Naive thymus-derived CD8-positive, alpha-beta T cell (primary cell): ENCODE measurements at regions not wholly inside any gene's neighbourhood (a gene's known extent, or its start where the extent isn't known, plus 50 kb on each side); places are given as distances from the start of the nearest gene placed in this dataset.
"Not testable (repeated sequence)": the region's sequence is repeated elsewhere in the genome, so short reads cannot be mapped to it uniquely, and the experiment has no call there.

ENCODE experiments used
- ATAC-seq, 2 donors: fragments of 150-1000 bp; cut with Tn5 transposase in 1 of 2; sonication (Bioruptor Pico), chemical (Tn5 transposase) in 1 of 2; 1 replicate in 1 of 2; 2 replicates in 1 of 2; pipeline ENCODE4 v1.10.0; 2021; ENCODE audit warnings: mild to moderate bottlenecking in 2 of 2, moderate library complexity in 2 of 2
- POLR2A ChIA-PET: fragments of 350-600 bp; sonication (Branson Sonifier 250); formaldehyde crosslinking; loops from one replicate; lab custom pipeline; 2021; ENCODE audit warnings: antibody characterized with exemption; lab: Charles Lee
- DNase-seq, 10 donors: peaks; one replicate each; pipeline versions ENCODE4 v3.0.0 to v3.0.0-alpha.2; 2020 to 2022
- H3K27ac Mint-ChIP-seq, 10 donors: one replicate each; pipeline ENCODE4 v1.8.0; 2020 to 2022; ENCODE audit warnings: mild to moderate bottlenecking in 10 of 10, mixed read lengths in 10 of 10, moderate library complexity in 4 of 10, inconsistent platforms in 1 of 10
- H3K27me3 Mint-ChIP-seq, 5 donors: one replicate each; pipeline ENCODE4 v1.8.0; 2021 to 2022; ENCODE audit warnings: mixed read lengths in 5 of 5
- H3K36me3 Mint-ChIP-seq, 3 donors: one replicate each; pipeline ENCODE4 v1.8.0; 2020 to 2022; ENCODE audit warnings: mixed read lengths in 3 of 3, mild to moderate bottlenecking in 2 of 3, inconsistent platforms in 1 of 3
- H3K4me1 Mint-ChIP-seq, 4 donors: one replicate each; pipeline ENCODE4 v1.8.0; 2021 to 2022; ENCODE audit warnings: mixed read lengths in 4 of 4
- H3K4me3 Mint-ChIP-seq, 10 donors: one replicate each; pipeline ENCODE4 v1.8.0; 2020 to 2022; ENCODE audit warnings: mild to moderate bottlenecking in 10 of 10, mixed read lengths in 10 of 10, moderate library complexity in 6 of 10, inconsistent platforms in 1 of 10
- H3K9me3 Mint-ChIP-seq, 9 donors: one replicate each; pipeline ENCODE4 v1.8.0; 2020 to 2022; ENCODE audit warnings: mixed read lengths in 9 of 9, mild to moderate bottlenecking in 3 of 9, inconsistent platforms in 1 of 9, moderate library complexity in 1 of 9

DNA sequence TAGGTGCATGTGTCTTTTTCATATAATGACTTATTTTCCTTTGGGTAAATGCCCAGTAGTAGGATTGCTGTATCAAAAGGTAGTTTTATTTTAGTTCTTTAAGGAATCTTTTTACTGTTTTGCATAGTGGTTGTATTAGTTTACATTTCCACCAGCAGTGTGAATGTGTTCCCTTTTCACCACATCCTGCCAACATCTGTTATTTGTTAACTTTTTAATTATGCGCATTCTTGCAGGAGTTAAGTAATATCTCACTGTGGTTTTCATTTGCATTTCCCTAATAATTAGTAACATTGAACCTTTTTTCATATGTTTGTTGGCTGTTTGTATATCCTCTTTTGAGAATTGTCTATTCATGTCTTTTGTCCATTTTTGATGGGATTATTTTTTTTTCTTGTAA lies 1761.9 kb downstream of the PLA2G4A start:
- DNase-seq = no peak
- peaks cover 0 to 21% (median 8%) of the 10 kb centered on the region in 9 donors for H3K9me3 Mint-ChIP-seq
- no peaks in the 10 kb centered on the region for H3K27me3 Mint-ChIP-seq
- no peak overlapping the region for H3K27ac Mint-ChIP-seq
- no peak overlapping the region for H3K4me3 Mint-ChIP-seq
- H3K36me3 Mint-ChIP-seq = peaks cover 0 to 4% (median 0%) of the 10 kb centered on the region in 3 donors
- no peaks in the 10 kb centered on the region for H3K4me1 Mint-ChIP-seq
- POLR2A ChIA-PET = no interaction called here
- ATAC-seq = no peak

GRCh38 chr1:188594542-188595235 lies 1765.9 kb downstream of the PLA2G4A start:
- DNase-seq = no peak
- H3K27me3 Mint-ChIP-seq = no peaks in the 10 kb centered on the region
- peaks cover 0 to 30% (median 10%) of the 10 kb centered on the region in 9 donors for H3K9me3 Mint-ChIP-seq
- ATAC-seq = no peak
- no peaks in the 10 kb centered on the region for H3K4me1 Mint-ChIP-seq
- H3K36me3 Mint-ChIP-seq = peaks cover 0 to 4% (median 0%) of the 10 kb centered on the region in 3 donors
- POLR2A ChIA-PET = no interaction called here
- no peak overlapping the region for H3K27ac Mint-ChIP-seq
- no peak overlapping the region for H3K4me3 Mint-ChIP-seq

GRCh38 chr1:188599313-188599712 lies 1770.6 kb downstream of the PLA2G4A start:
- DNase-seq (no peak), ATAC-seq (no peak)
- POLR2A ChIA-PET = no interaction called here
- Mint-ChIP-seq H3K27me3 (no peaks in the 10 kb centered on the region), H3K36me3 (no peaks in the 10 kb centered on the region), H3K27ac (no peak overlapping the region), H3K4me1 (no peaks in the 10 kb centered on the region), H3K9me3 (peaks cover 0 to 11% (median 4%) of the 10 kb centered on the region in 9 donors), H3K4me3 (no peak overlapping the region)

DNA sequence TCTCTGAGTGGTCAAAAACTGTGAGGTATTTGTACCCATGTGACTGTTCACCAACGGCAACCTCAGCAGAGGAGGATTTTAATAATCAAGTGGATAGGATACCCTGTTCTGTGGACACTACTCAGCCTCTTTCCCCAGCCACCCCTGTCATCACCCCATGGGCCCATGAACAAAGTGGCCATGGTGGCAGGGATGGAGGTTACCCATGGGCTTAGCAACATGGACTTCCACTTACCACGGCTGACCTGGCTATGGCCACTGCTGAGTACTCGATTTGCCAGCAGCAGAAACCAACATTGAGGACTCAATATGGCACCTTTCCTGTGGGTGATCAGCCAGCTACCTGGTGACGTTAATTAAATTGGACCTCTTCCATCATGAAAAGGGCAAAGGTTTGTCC lies 1782.7 kb downstream of the PLA2G4A start:
- ATAC-seq (no peak), DNase-seq (no peak)
- Mint-ChIP-seq H3K36me3 (no peaks in the 10 kb centered on the region), H3K4me3 (no peak overlapping the region), H3K27me3 (no peaks in the 10 kb centered on the region), H3K9me3 (peaks cover 6 to 29% (median 17%) of the 10 kb centered on the region in 9 donors), H3K4me1 (no peaks in the 10 kb centered on the region), H3K27ac (no peak overlapping the region)
- POLR2A ChIA-PET = no interaction called here

DNA sequence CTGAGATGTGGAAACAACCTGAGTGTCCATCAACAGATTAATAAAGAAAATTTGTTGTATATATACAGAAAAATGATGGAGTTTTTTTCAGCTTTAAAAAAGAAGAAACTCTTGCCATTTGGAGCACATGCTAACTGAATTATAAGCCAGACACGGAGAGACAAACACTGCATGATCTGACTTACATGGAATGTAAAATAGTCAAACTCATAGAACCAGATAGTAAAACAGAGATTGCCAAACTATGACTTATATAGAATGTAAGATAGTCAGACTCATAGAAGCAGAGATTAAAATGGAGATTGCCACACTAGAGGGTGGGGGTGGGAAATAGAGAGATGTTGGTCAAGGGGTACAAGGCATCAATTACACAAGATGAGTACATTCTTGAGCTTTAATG lies 1786.6 kb downstream of the PLA2G4A start:
- POLR2A ChIA-PET = no interaction called here
- peaks cover 5 to 34% (median 17%) of the 10 kb centered on the region in 9 donors for H3K9me3 Mint-ChIP-seq
- no peaks in the 10 kb centered on the region for H3K4me1 Mint-ChIP-seq
- no peak overlapping the region for H3K27ac Mint-ChIP-seq
- no peak overlapping the region for H3K4me3 Mint-ChIP-seq
- DNase-seq (no peak), ATAC-seq (no peak)
- H3K36me3 Mint-ChIP-seq = no peaks in the 10 kb centered on the region
- H3K27me3 Mint-ChIP-seq = no peaks in the 10 kb centered on the region

DNA sequence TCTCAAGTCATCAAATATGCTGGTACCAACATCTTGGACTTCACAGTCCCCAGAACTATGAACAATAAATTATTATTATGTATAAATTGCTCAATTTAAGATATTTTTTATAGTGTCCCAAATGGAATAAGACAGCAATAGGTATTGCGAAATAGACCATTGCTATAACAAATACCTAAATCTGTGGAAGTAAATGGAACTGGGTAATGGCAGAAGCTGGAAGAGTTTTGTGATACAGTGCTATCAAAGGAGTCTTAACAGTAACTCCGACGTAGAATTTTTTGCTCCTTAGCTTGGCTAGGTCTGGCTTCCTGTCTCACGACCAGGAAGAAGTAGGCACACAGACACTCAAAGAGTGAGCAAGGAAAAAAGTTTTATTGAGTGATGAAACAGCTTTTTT lies 1791.5 kb downstream of the PLA2G4A start:
- POLR2A ChIA-PET = no interaction called here
- no peak for ATAC-seq
- H3K4me1 Mint-ChIP-seq = no peaks in the 10 kb centered on the region
- H3K4me3 Mint-ChIP-seq = no peak overlapping the region
- no peak for DNase-seq
- H3K36me3 Mint-ChIP-seq = no peaks in the 10 kb centered on the region
- no peaks in the 10 kb centered on the region for H3K27me3 Mint-ChIP-seq
- H3K9me3 Mint-ChIP-seq = peaks cover 2 to 17% (median 9%) of the 10 kb centered on the region in 9 donors
- no peak overlapping the region for H3K27ac Mint-ChIP-seq

DNA sequence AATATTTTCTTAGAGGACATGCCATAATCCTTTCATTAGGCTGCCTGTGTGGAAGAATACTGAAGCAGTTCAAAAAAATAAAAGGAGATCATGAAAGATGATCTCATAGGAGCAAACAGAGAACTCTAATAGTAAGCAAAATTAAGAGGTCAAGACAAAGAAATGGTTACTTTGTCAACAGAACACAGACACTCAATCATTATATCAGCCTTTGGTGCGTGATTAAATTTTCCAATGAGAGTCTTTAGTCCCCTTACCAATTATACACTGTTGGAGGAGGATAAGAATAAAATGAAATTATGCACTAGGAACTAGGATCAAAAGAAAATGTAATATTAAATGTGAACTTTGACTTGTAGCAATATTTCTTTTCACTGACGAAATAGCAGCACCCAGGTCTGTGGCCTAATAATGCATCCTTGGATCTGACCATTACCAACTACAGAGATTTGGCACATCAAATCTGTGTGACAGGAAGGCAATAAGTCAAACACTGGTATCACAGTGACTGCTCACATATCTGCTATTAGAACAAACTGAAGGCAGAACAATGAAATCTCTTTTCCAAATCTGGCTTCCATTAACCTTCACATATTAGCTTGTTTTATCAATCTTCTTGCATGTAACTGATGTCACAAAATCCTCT lies 1812.9 kb downstream of the PLA2G4A start:
- Mint-ChIP-seq H3K27me3 (no peaks in the 10 kb centered on the region), H3K4me3 (no peak overlapping the region), H3K4me1 (no peaks in the 10 kb centered on the region), H3K27ac (no peak overlapping the region), H3K9me3 (peaks cover 0 to 30% (median 11%) of the 10 kb centered on the region in 9 donors), H3K36me3 (peaks cover 0 to 4% (median 0%) of the 10 kb centered on the region in 3 donors)
- ATAC-seq (no peak), DNase-seq (no peak)
- POLR2A ChIA-PET = no interaction called here

GRCh38 chr1:188642704-188643103 lies 1814.0 kb downstream of the PLA2G4A start:
- H3K36me3 Mint-ChIP-seq = peaks cover 0 to 4% (median 0%) of the 10 kb centered on the region in 3 donors
- H3K27me3 Mint-ChIP-seq = no peaks in the 10 kb centered on the region
- H3K27ac Mint-ChIP-seq = peak overlapping the region in 1 of 10 donors; percentile 88
- POLR2A ChIA-PET = no interaction called here
- no peak for DNase-seq
- ATAC-seq = no peak
- no peaks in the 10 kb centered on the region for H3K4me1 Mint-ChIP-seq
- peaks cover 0 to 30% (median 10%) of the 10 kb centered on the region in 9 donors for H3K9me3 Mint-ChIP-seq
- no peak overlapping the region for H3K4me3 Mint-ChIP-seq

DNA sequence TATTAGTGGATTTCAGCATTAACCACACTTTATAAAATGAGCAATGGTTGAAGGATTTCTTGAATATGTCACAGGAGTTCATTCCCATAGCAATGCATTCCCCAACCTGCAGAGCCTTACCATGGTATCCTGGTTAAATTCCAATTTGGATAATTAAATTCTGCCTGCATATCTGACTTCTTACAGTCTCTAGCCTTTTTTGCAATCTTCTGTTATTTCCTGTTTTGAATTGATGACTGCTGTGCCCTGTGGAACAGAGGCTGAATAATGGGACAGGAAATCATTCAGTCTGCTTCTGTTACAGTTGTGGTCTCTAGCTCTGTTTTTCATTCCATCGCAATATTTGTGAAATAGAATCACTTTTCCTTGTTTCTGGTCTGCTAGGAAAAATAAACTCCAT lies 1823.9 kb downstream of the PLA2G4A start:
- POLR2A ChIA-PET = no interaction called here
- H3K4me3 Mint-ChIP-seq = no peak overlapping the region
- peaks cover 0 to 19% (median 5%) of the 10 kb centered on the region in 9 donors for H3K9me3 Mint-ChIP-seq

DNA sequence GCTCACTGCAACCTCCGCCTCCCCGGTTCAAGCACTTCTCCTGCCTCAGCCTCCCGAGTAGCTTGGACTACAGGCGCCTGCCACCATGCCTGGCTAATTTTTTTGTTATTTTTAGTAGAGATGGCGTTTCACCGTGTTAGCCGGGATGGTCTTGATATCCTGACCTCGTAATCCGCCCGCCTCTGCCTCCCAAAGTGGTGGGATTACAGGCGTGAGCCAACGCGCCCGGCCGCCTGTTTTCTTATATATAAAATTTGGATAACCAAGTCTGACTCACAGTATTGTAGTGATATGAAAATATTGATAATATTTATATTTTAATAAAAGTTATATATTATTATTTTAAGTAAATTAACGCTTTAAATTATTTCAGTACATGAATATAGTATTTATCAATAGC lies 1821.7 kb downstream of the BRINP3 start:
- DNase-seq, H3K9me3 Mint-ChIP-seq, H3K4me3 Mint-ChIP-seq, ATAC-seq, H3K4me1 Mint-ChIP-seq, POLR2A ChIA-PET, H3K27ac Mint-ChIP-seq, H3K27me3 Mint-ChIP-seq, H3K36me3 Mint-ChIP-seq: not testable (repeated sequence)

More for the DNA sequence above, 1823.9 kb downstream of the PLA2G4A start:
- Mint-ChIP-seq H3K27ac (no peak overlapping the region), H3K36me3 (no peaks in the 10 kb centered on the region), H3K27me3 (no peaks in the 10 kb centered on the region), H3K4me1 (no peaks in the 10 kb centered on the region)
- DNase-seq = no peak
- no peak for ATAC-seq

- no peaks in the 10 kb centered on the region for H3K36me3 Mint-ChIP-seq
Measured at GRCh38 chr1:188660572-188660971, 1817.1 kb downstream of the BRINP3 start.

DNA sequence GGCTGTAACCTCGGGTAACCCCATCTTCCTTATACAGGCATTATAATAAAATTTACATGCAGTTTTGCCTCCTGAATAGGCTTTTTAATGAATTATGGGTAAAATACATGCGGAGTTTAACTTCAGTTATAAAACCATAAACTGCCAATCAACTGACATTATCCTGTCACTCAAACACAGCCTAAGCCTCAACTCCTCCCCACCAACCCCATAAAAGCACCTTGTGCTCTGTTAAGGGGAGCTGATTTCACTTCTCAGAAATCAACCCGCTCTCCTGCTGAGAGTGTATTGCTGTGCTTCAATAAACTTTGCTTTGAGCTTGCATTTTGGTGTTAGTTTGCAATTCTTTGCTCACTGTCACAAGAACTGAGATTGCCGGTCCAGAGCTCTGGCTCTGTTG lies 1812.2 kb downstream of the BRINP3 start:
- Mint-ChIP-seq H3K27ac (no peak overlapping the region), H3K27me3 (no peaks in the 10 kb centered on the region), H3K36me3 (no peaks in the 10 kb centered on the region), H3K9me3 (peaks cover 0 to 16% (median 7%) of the 10 kb centered on the region in 9 donors), H3K4me3 (no peak overlapping the region), H3K4me1 (no peaks in the 10 kb centered on the region)
- DNase-seq = no peak
- POLR2A ChIA-PET = no interaction called here
- no peak for ATAC-seq

More at GRCh38 chr1:188660572-188660971, 1817.1 kb downstream of the BRINP3 start:
- POLR2A ChIA-PET = no interaction called here
- H3K9me3 Mint-ChIP-seq = peaks cover 0 to 4% (median 0%) of the 10 kb centered on the region in 9 donors
- ATAC-seq (no peak), DNase-seq (no peak)
- no peaks in the 10 kb centered on the region for H3K4me1 Mint-ChIP-seq
- H3K27me3 Mint-ChIP-seq = no peaks in the 10 kb centered on the region
- H3K27ac Mint-ChIP-seq = no peak overlapping the region
- no peak overlapping the region for H3K4me3 Mint-ChIP-seq

DNA sequence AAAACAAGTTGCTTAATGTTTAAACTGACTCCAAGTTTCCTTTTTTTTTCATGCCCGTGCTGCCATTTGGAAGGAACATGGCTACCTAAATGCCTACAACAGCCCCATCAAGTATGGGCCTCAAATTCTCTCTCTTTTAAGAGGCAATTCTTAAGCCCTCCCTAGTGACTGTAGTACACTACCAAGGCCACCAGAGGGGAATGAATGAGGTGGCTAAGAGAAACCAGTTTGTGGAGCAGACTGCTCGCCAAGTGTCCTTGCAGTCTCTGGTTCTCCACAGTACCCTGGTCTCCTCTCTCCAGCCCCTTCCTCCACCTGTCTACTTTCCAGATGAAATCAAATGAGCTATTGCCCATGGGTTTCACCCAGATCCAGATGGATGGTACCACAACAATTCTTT lies 1809.6 kb downstream of the BRINP3 start:
- no peak for ATAC-seq
- no peaks in the 10 kb centered on the region for H3K27me3 Mint-ChIP-seq
- POLR2A ChIA-PET = no interaction called here

More for the DNA sequence above, 1809.6 kb downstream of the BRINP3 start:
- H3K27ac Mint-ChIP-seq = no peak overlapping the region
- peaks cover 0 to 23% (median 14%) of the 10 kb centered on the region in 9 donors for H3K9me3 Mint-ChIP-seq
- H3K4me3 Mint-ChIP-seq = no peak overlapping the region
- no peaks in the 10 kb centered on the region for H3K36me3 Mint-ChIP-seq
- H3K4me1 Mint-ChIP-seq = no peaks in the 10 kb centered on the region
- DNase-seq = no peak
